Tibial artery (tissue), 4 donors: ENCODE measurements at regions not wholly inside any gene's neighbourhood (a gene's known extent, or its start where the extent isn't known, plus 50 kb on each side); places are given as distances from the start of the nearest gene placed in this dataset.

ENCODE experiments used
- DNase-seq, 2 donors: peaks; one replicate each; pipeline ENCODE4 v3.0.0-alpha.2; 2019
- H3K27ac ChIP-seq, 2 donors: fragments of 200-600 bp; sonication (generic) in 1 of 2; 1 replicate in 1 of 2; 2 replicates in 1 of 2; pipeline ENCODE4 v1.5.1; 2018 to 2019; ENCODE audit warnings: mild to moderate bottlenecking in 1 of 2
- H3K27me3 ChIP-seq, 2 donors: fragments of 200-600 bp; sonication (generic) in 1 of 2; one replicate each; pipeline versions ENCODE4 v1.5.1 to v1.6.0; 2016 to 2019
- H3K36me3 ChIP-seq, 3 donors: fragments of 200-600 bp; sonication (generic) in 2 of 3; one replicate each; pipeline ENCODE4 v1.5.1; 2016 to 2019; ENCODE audit warnings: mild to moderate bottlenecking in 2 of 3
- H3K4me1 ChIP-seq, 4 donors: fragments of 200-600 bp; sonication (generic) in 2 of 4; 1 replicate in 3 of 4; 2 replicates in 1 of 4; pipeline ENCODE4 v1.5.1; 2016 to 2019
- H3K4me3 ChIP-seq, 2 donors: fragments of 200-600 bp; sonication (generic) in 1 of 2; 1 replicate in 1 of 2; 2 replicates in 1 of 2; pipeline ENCODE4 v1.5.1; 2018 to 2019; ENCODE audit warnings: mild to moderate bottlenecking in 2 of 2
- H3K9me3 ChIP-seq, 3 donors: fragments of 200-600 bp; sonication (generic) in 1 of 3; one replicate each; pipeline ENCODE4 v1.5.1; 2016 to 2019
- intact Hi-C: fragments of 100-400 bp; cut with DNase I; formaldehyde crosslinking; loops from one replicate; pipeline ENCODE4 v1.15.0; 2023; ENCODE audit warnings: low total_unique reads
- TF ChIP-seq, protein P1 (sequence below), 2 experiments: fragments of 200-600 bp in 1 of 2; fragments of 450-650 bp in 1 of 2; IDR thresholded peaks; one replicate each; pipeline ENCODE4 v1.5.1; 2017 to 2019; ENCODE audit warnings: antibody characterized with exemption in 2 of 2, mild to moderate bottlenecking in 1 of 2, moderate library complexity in 1 of 2

GRCh38 chrX:69309074-69309792, 144.0 kb upstream of the PJA1 start:
- Histone ChIP-seq H3K4me3 (no peak overlapping the region), H3K9me3 (no peaks in the 10 kb centered on the region), H3K27ac (no peak overlapping the region), H3K36me3 (no peaks in the 10 kb centered on the region), H3K4me1 (no peaks in the 10 kb centered on the region), H3K27me3 (no peaks in the 10 kb centered on the region)
- intact Hi-C loops: no loop called here
- TF ChIP-seq, protein P1, sequence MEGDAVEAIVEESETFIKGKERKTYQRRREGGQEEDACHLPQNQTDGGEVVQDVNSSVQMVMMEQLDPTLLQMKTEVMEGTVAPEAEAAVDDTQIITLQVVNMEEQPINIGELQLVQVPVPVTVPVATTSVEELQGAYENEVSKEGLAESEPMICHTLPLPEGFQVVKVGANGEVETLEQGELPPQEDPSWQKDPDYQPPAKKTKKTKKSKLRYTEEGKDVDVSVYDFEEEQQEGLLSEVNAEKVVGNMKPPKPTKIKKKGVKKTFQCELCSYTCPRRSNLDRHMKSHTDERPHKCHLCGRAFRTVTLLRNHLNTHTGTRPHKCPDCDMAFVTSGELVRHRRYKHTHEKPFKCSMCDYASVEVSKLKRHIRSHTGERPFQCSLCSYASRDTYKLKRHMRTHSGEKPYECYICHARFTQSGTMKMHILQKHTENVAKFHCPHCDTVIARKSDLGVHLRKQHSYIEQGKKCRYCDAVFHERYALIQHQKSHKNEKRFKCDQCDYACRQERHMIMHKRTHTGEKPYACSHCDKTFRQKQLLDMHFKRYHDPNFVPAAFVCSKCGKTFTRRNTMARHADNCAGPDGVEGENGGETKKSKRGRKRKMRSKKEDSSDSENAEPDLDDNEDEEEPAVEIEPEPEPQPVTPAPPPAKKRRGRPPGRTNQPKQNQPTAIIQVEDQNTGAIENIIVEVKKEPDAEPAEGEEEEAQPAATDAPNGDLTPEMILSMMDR (IDR thresholded peaks at IDR 0.05): no peak
- no peak for DNase-seq

DNA sequence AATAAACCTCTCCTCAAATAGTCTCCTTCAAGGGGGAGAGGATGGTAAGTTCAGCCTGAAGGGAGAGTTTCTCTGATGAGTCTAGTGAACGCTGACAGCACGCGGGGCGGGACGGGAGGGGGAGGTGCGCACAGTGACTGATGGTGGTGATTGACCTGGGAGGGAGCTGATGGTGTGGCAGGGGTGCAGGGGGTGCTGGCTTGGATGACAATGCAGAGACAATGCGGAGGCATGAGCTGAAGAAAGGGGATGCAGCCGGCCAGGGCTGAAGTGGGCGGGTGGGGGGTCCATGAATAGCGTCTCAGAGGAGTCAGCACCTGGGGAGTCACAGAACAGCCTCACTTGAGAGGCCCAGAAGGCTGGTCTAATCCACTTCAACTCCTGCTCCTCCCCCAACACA, 142.5 kb upstream of the PJA1 start:
- intact Hi-C loops: no loop called here
- Histone ChIP-seq H3K27me3 (no peaks in the 10 kb centered on the region), H3K9me3 (no peaks in the 10 kb centered on the region), H3K4me3 (no peak overlapping the region), H3K36me3 (no peaks in the 10 kb centered on the region), H3K27ac (no peak overlapping the region), H3K4me1 (no peaks in the 10 kb centered on the region)
- TF ChIP-seq, protein P1 (IDR thresholded peaks at IDR 0.05): no peak
- DNase-seq: no peak

DNA sequence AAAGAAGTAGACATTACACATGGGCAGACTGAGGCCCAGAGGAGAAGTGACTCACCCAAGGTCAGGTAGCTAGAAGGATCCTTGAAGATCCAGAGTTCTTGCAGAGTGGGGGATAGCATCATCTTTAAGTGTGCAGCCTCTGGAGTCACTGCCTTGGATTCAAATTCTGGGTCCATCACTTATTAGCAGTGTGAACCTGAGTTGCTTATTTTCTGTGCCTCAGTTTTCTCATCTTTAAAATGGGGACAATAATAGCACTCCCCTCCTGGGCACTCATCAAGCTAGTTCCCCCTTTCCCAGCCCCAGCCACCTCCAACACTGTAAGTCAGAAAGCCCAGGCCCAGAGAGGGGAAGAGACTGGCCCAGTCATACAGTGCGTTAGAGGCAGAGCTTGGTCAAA, 141.8 kb upstream of the PJA1 start:
- TF ChIP-seq, protein P1 (IDR thresholded peaks at IDR 0.05): no peak
- intact Hi-C loops: no loop called here
- H3K4me1 ChIP-seq: no peaks in the 10 kb centered on the region
- no peaks in the 10 kb centered on the region for H3K9me3 ChIP-seq
- H3K27me3 ChIP-seq: no peaks in the 10 kb centered on the region
- no peak overlapping the region for H3K27ac ChIP-seq
- H3K36me3 ChIP-seq: no peaks in the 10 kb centered on the region
- DNase-seq: no peak
- H3K4me3 ChIP-seq: no peak overlapping the region

DNA sequence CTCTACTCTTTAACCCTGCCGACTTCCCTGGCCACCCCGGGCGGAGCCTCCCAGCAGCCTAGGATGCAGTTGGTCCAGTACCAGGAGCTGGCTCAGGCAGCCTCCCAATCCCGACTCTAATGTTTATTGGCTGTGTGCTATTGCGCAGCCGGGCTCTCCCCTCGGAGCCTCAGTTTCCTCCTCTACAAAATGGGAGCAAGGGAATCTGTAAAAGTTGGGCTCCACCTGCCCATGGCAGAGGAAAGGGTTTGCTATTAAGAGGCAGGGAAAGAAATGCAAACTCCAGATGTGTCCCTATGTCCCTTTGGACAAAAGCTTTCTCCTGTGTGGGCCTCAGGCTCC, 140.8 kb upstream of the PJA1 start:
- no peak overlapping the region for H3K27ac ChIP-seq
- H3K4me3 ChIP-seq: no peak overlapping the region
- no peaks in the 10 kb centered on the region for H3K9me3 ChIP-seq
- H3K36me3 ChIP-seq: no peaks in the 10 kb centered on the region
- no peak for DNase-seq
- intact Hi-C loops: no loop called here
- H3K27me3 ChIP-seq: no peaks in the 10 kb centered on the region
- TF ChIP-seq, protein P1 (IDR thresholded peaks at IDR 0.05): no peak
- H3K4me1 ChIP-seq: no peaks in the 10 kb centered on the region

DNA sequence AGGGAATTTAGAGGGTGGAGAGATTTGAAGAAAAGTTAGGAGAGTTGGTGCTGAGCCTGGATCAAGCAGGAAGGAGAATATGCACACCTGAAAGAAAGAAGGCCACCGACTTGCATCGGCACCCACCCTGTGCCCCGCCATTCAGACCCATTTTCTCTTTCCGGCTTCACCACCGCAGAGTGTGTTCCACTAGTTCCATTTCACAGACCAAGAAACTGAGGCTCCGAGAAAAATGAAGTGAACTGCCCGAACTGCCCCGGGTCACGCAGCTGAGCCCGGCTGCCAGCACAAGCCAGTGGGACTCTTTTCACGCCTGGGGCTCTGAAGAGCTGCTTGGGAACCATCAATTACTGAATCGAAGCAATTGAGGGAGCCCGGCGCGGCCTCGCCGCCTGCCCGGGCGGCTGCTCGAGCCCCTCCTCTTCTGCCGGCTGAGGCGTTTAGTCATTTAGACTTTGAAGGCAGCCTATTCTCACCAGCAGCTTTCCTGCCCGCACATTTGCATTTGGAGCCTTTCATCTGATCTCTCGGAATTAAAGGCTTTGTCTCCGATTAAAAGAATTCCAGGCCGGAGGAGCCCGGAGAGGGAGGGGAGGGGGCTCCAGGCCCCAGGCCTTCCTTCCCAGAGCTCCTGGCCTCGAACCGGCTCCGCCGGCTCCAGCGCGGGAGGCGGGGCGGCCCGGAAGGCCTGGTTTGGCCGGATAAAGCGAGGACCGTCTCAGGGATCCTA, 140.2 kb upstream of the PJA1 start:
- Histone ChIP-seq H3K27me3 (no peaks in the 10 kb centered on the region), H3K27ac (no peak overlapping the region), H3K9me3 (no peaks in the 10 kb centered on the region), H3K4me1 (no peaks in the 10 kb centered on the region), H3K4me3 (no peak overlapping the region), H3K36me3 (no peaks in the 10 kb centered on the region)
- intact Hi-C loops: no loop called here
- DNase-seq: no peak
- TF ChIP-seq, protein P1 (IDR thresholded peaks at IDR 0.05): no peak
